Transverse colon (tissue), 4 donors: ENCODE measurements at regions not wholly inside any gene's neighbourhood (a gene's known extent, or its start where the extent isn't known, plus 50 kb on each side); places are given as distances from the start of the nearest gene placed in this dataset.

ENCODE experiments used
- DNase-seq: peaks from one replicate; pipeline ENCODE4 v3.0.0-alpha.2; 2019
- H3K27ac ChIP-seq, 4 donors: fragments of 200-600 bp; sonication (generic); 2 replicates each; pipeline ENCODE4 v1.5.1; 2016 to 2018; ENCODE audit warnings: inconsistent platforms in 4 of 4
- H3K27me3 ChIP-seq: fragments of 200-600 bp; sonication (generic); 2 replicates; pipeline ENCODE4 v1.5.1; 2017; ENCODE audit warnings: inconsistent platforms
- H3K36me3 ChIP-seq, 4 donors: fragments of 200-600 bp; sonication (generic); 2 replicates each; pipeline ENCODE4 v1.5.1; 2017 to 2019; ENCODE audit warnings: inconsistent platforms in 4 of 4
- H3K4me1 ChIP-seq, 4 donors: fragments of 200-600 bp; sonication (generic); 2 replicates each; pipeline ENCODE4 v1.5.1; 2017 to 2020; ENCODE audit warnings: inconsistent platforms in 4 of 4
- H3K4me3 ChIP-seq, 4 donors: fragments of 200-600 bp; sonication (generic); 1 replicate in 1 of 4; 2 replicates in 3 of 4; pipeline versions ENCODE4 v1.5.1 to v1.6.1; 2017 to 2019; ENCODE audit warnings: inconsistent platforms in 4 of 4
- H3K9me3 ChIP-seq, 2 donors: fragments of 200-600 bp; sonication (generic); 2 replicates each; pipeline ENCODE4 v1.5.1; 2017 to 2019; ENCODE audit warnings: inconsistent platforms in 2 of 2
- EP300 ChIP-seq: sonication (generic); formaldehyde crosslinking; IDR thresholded peaks from one replicate; pipeline ENCODE4 v1.6.1; 2017; ENCODE audit warnings: antibody characterized with exemption, low read depth
- POLR2A ChIP-seq: fragments of 450-650 bp; IDR thresholded peaks from one replicate; pipeline ENCODE4 v1.6.1; 2016; ENCODE audit warnings: antibody characterized with exemption, mild to moderate bottlenecking, moderate library complexity
- POLR2AphosphoS5 ChIP-seq, 3 donors: sonication (generic); formaldehyde crosslinking; IDR thresholded peaks; one replicate each; pipeline ENCODE4 v1.6.1; 2016; ENCODE audit warnings: antibody characterized with exemption in 3 of 3
- WGBS, 2 donors: methylation state at CpG; one replicate each; pipeline ENCODE4 v1.1.5; 2018; ENCODE audit warnings: low coverage in 1 of 2; 5-methylcytosine and 5-hydroxymethylcytosine counted together
- in situ Hi-C, 4 donors: fragments of 200-750 bp; cut with MboI; loops; one replicate each; pipeline versions ENCODE4 v1.15.0 to v1.15.1; 2017; ENCODE audit warnings: low sequenced_read_pairs in 3 of 4, low pct_ligation_motif_present in 1 of 4, low pct_unique_long_range_greater_than_20kb in 1 of 4
- intact Hi-C: fragments of 100-400 bp; cut with DNase I; formaldehyde crosslinking; loops from one replicate; pipeline ENCODE4 v1.15.1; 2023; ENCODE audit warnings: low total_unique reads
- TF ChIP-seq, protein P1 (sequence below), 5 experiments: fragments of 200-600 bp in 3 of 5; fragments of 450-650 bp in 2 of 5; sonication (generic) in 3 of 5; IDR thresholded peaks; 1 replicate in 2 of 5; 2 replicates in 3 of 5; pipeline ENCODE4 v1.5.1; 2016 to 2017; ENCODE audit warnings: antibody characterized with exemption in 5 of 5, inconsistent platforms in 3 of 5, mild to moderate bottlenecking in 2 of 5, moderate library complexity in 1 of 5

DNA sequence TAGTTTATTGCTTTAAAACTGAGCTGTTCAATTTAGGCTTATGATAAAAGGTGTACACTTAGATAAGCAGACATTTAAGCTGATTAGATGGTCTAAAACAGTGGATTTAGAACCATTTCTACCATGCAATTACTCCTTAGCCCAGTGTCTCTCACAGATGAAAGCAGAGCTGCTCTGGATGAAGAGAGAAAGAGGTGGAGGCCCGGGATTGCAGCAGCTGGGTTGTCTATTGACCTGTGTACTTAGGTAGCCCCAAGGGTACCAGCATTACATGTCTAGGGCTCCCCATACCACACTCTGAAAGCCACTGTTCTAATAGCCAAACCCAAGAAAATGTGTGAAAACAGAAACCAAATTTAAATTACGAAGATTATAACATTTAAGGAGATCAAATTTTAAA is 86.0 kb upstream of the GIMD1 start:
- WGBS, 2 donors = 70 to 77% methylated on average over 2 of the region's 2 CpGs
- H3K9me3 ChIP-seq = no peaks in the 10 kb centered on the region
- TF ChIP-seq, protein P1, sequence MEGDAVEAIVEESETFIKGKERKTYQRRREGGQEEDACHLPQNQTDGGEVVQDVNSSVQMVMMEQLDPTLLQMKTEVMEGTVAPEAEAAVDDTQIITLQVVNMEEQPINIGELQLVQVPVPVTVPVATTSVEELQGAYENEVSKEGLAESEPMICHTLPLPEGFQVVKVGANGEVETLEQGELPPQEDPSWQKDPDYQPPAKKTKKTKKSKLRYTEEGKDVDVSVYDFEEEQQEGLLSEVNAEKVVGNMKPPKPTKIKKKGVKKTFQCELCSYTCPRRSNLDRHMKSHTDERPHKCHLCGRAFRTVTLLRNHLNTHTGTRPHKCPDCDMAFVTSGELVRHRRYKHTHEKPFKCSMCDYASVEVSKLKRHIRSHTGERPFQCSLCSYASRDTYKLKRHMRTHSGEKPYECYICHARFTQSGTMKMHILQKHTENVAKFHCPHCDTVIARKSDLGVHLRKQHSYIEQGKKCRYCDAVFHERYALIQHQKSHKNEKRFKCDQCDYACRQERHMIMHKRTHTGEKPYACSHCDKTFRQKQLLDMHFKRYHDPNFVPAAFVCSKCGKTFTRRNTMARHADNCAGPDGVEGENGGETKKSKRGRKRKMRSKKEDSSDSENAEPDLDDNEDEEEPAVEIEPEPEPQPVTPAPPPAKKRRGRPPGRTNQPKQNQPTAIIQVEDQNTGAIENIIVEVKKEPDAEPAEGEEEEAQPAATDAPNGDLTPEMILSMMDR (IDR thresholded peaks at IDR 0.05) = no peak
- TF ChIP-seq EP300 (no peak), POLR2A (no peak), POLR2AphosphoS5 (IDR thresholded peaks at IDR 0.05) (no peak)
- no peak overlapping the region for H3K4me3 ChIP-seq
- intact Hi-C loops (no loop called here), in situ Hi-C loops (no loop called here)
- DNase-seq = no peak
- H3K27me3 ChIP-seq = no peaks in the 10 kb centered on the region
- no peaks in the 10 kb centered on the region for H3K36me3 ChIP-seq
- H3K27ac ChIP-seq = no peak overlapping the region
- H3K4me1 ChIP-seq = no peaks in the 10 kb centered on the region

DNA sequence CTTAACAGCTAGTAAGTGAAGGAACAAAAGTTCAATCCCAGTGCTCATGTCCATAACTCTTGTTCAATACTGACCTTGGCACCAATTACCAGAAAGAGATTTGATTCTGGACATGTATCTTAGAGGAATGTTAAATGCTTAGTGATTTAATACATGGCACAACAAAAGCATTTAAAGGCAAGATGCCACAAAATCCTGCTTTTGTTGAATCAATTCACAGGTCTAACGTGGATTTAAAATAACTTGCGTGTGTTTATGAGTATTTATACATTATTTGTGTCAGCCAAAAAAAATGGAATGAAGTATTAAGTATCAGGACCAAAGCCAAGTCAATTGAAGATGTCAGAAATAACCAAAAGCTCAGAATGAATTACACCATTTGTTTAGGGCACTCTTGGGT is 85.4 kb upstream of the GIMD1 start:
- intact Hi-C loops (no loop called here), in situ Hi-C loops (no loop called here)
- H3K4me1 ChIP-seq = no peaks in the 10 kb centered on the region

DNA sequence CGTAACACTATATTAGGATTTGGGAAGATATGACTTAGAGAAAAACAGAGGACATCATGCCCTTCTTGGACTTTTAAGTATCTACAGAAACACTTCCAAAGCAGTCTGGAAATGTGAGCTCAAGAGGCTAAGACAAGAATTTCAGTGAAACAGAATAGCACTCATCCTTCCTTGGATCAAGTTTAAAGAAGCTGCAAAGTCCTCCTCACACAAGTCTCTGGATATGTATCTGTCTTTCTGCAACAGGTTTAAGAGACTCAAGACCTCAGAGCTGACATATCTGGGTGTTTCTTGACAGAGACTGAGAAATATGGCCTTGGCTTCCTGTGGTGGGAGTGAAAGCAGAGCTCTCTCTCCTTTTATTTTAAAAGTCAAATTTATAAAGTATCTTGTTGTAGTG is 82.5 kb upstream of the GIMD1 start:
- no peak for DNase-seq
- intact Hi-C loops (no loop called here), in situ Hi-C loops (no loop called here)
- Histone ChIP-seq H3K36me3 (no peaks in the 10 kb centered on the region), H3K27ac (no peak overlapping the region), H3K4me3 (no peak overlapping the region), H3K9me3 (no peaks in the 10 kb centered on the region), H3K4me1 (no peaks in the 10 kb centered on the region), H3K27me3 (no peaks in the 10 kb centered on the region)
- WGBS, 2 donors = 75 to 86% methylated on average over 1 of the region's 1 CpG
- TF ChIP-seq POLR2A = no peak
- TF ChIP-seq, protein P1 (IDR thresholded peaks at IDR 0.05) = no peak
- no peak for TF ChIP-seq EP300

More for the DNA sequence above, 85.4 kb upstream of the GIMD1 start:
- DNase-seq = no peak
- Histone ChIP-seq H3K27ac (no peak overlapping the region), H3K27me3 (no peaks in the 10 kb centered on the region), H3K36me3 (no peaks in the 10 kb centered on the region), H3K4me3 (no peak overlapping the region), H3K9me3 (no peaks in the 10 kb centered on the region)
- WGBS, 2 donors = 49 to 52% methylated on average over 2 of the region's 2 CpGs
- TF ChIP-seq POLR2A (no peak), EP300 (no peak), POLR2AphosphoS5 (IDR thresholded peaks at IDR 0.05) (no peak)
- TF ChIP-seq, protein P1 (IDR thresholded peaks at IDR 0.05) = no peak

DNA sequence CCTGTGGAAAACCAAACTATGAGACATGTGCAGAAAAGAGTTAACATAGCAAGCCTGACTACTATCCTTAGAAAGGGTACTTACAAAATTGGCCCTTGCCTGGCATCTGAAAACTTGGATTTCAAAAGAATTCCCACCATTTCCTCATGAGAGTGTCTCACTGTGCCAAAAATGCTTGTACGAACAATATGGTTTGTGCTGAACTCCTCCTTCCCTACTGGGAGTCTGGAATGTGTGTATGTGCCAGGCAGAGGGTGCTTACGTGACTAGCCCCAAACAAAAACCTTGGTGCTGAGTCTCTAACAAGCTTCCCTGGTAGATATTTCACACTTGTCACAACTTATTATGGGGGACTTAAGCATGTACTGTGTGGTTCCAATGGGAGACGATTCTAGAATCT is 81.7 kb upstream of the GIMD1 start:
- intact Hi-C loops = no loop called here
- WGBS, 2 donors = 50 to 79% methylated on average over 2 to 3 of the region's 3 CpGs
- H3K4me3 ChIP-seq = no peak overlapping the region
- H3K27me3 ChIP-seq = no peaks in the 10 kb centered on the region
- no peak for DNase-seq
- no peaks in the 10 kb centered on the region for H3K9me3 ChIP-seq
- H3K27ac ChIP-seq = no peak overlapping the region
- TF ChIP-seq POLR2A (no peak), EP300 (no peak), POLR2AphosphoS5 (IDR thresholded peaks at IDR 0.05) (no peak)
- TF ChIP-seq, protein P1 (IDR thresholded peaks at IDR 0.05) = no peak
- in situ Hi-C loops = no loop called here
- H3K4me1 ChIP-seq = no peaks in the 10 kb centered on the region
- no peaks in the 10 kb centered on the region for H3K36me3 ChIP-seq
